SK-N-SH (cell line): ENCODE measurements at regions not wholly inside any gene's neighbourhood (a gene's known extent, or its start where the extent isn't known, plus 50 kb on each side); places are given as distances from the start of the nearest gene placed in this dataset.

Experiments used
- CTCF ChIA-PET: fragments of 300-600, 350-600 bp; formaldehyde crosslinking; extraction: SDS; loops from one replicate; lab custom pipeline; 2021; lab: Yijun Ruan, JAX
- POLR2A ChIA-PET: fragments of 350-600 bp; sonication (Branson Sonifier 250); formaldehyde crosslinking; extraction: SDS; loops from one replicate; lab custom pipeline; 2020; ENCODE audit warnings: antibody characterized with exemption, inconsistent platforms; lab: Yijun Ruan, JAX
- DNase-seq: peaks from one replicate; pipeline ENCODE4 v3.0.0; 2012
- H2AFZ ChIP-seq: fragments of 200-600 bp; sonication (generic); 2 replicates; pipeline ENCODE4 v1.8.1; 2016; ENCODE audit warnings: antibody characterized with exemption, mild to moderate bottlenecking, low read depth
- H3F3A ChIP-seq: fragments of 200-600 bp; sonication (generic); replicated peaks from 2 replicates; pipeline ENCODE3; 2016; ENCODE audit warnings: antibody characterized with exemption, mild to moderate bottlenecking; ENCODE audit not compliant: insufficient read depth
- H3K27ac ChIP-seq, 2 experiments: fragments of 200-500 bp in 1 of 2; fragments of 200-600 bp in 1 of 2; sonication (Bioruptor generic) in 1 of 2; sonication (generic), shearing (Covaris generic) in 1 of 2; 2 replicates each; pipeline versions ENCODE4 v1.5.1 to v1.6.1; 2014 to 2016; ENCODE audit warnings: low read depth in 2 of 2, inconsistent platforms in 1 of 2, low read length in 1 of 2, mild to moderate bottlenecking in 1 of 2, mixed read lengths in 1 of 2
- H3K27me3 ChIP-seq: fragments of 200-600 bp; sonication (generic), shearing (Covaris generic); 2 replicates; pipeline ENCODE4 v1.6.1; 2016; ENCODE audit warnings: mixed run types; ENCODE audit not compliant: insufficient read depth
- H3K36me3 ChIP-seq, 2 experiments: fragments of 200-500 bp in 1 of 2; fragments of 200-600 bp in 1 of 2; sonication (Bioruptor generic) in 1 of 2; sonication (generic) in 1 of 2; replicated peaks in 1 of 2; 2 replicates each; pipeline versions ENCODE3 to v1.5.1; 2014 to 2016; ENCODE audit warnings: low read length in 1 of 2, mild to moderate bottlenecking in 1 of 2; ENCODE audit not compliant: insufficient read depth in 2 of 2, control insufficient read depth in 1 of 2
- H3K4me1 ChIP-seq, 2 experiments: fragments of 200-500 bp in 1 of 2; fragments of 200-600 bp in 1 of 2; sonication (Bioruptor generic) in 1 of 2; sonication (generic), shearing (Covaris generic) in 1 of 2; 2 replicates each; pipeline versions ENCODE4 v1.5.1 to v1.6.1; 2014 to 2016; ENCODE audit warnings: low read depth in 1 of 2, low read length in 1 of 2, mixed run types in 1 of 2; ENCODE audit not compliant: insufficient read depth in 2 of 2, control insufficient read depth in 1 of 2
- H3K4me2 ChIP-seq: fragments of 200-600 bp; sonication (generic), shearing (Covaris generic); 2 replicates; pipeline ENCODE4 v1.6.1; 2017; ENCODE audit warnings: mixed run types
- H3K4me3 ChIP-seq, 2 experiments: fragments of 200-500 bp in 1 of 2; fragments of 200-600 bp in 1 of 2; sonication (Bioruptor generic) in 1 of 2; sonication (generic), shearing (Covaris generic) in 1 of 2; 2 replicates each; pipeline versions ENCODE4 v1.5.1 to v1.8.1; 2014 to 2016; ENCODE audit warnings: low read depth in 2 of 2, inconsistent platforms in 1 of 2, low read length in 1 of 2, mild to moderate bottlenecking in 1 of 2, mixed read lengths in 1 of 2, moderate library complexity in 1 of 2
- H3K79me2 ChIP-seq: fragments of 200-600 bp; sonication (generic); 2 replicates; pipeline ENCODE4 v1.8.1; 2017; ENCODE audit warnings: mild to moderate bottlenecking; ENCODE audit not compliant: insufficient read depth
- H3K9ac ChIP-seq: fragments of 200-600 bp; sonication (generic); 2 replicates; pipeline ENCODE4 v1.6.1; 2017; ENCODE audit warnings: mixed run types
- H3K9me2 ChIP-seq: fragments of 200-600 bp; sonication (generic); 2 replicates; pipeline ENCODE4 v1.6.1; 2017; ENCODE audit warnings: mixed run types
- H3K9me3 ChIP-seq: fragments of 200-600 bp; sonication (generic); 2 replicates; pipeline ENCODE4 v1.6.1; 2017; ENCODE audit warnings: mixed run types, mild to moderate bottlenecking, moderate library complexity
- H4K20me1 ChIP-seq: fragments of 200-600 bp; sonication (generic); 2 replicates; pipeline ENCODE4 v1.6.1; 2017; ENCODE audit warnings: mild to moderate bottlenecking, mixed run types; ENCODE audit not compliant: insufficient read depth
- CHD2 ChIP-seq: fragments of 150-350 bp; IDR thresholded peaks from 2 replicates; pipeline ENCODE4 v1.6.1; 2018; ENCODE audit warnings: low read length; ENCODE audit not compliant: partially characterized antibody
- EP300 ChIP-seq, 2 experiments: IDR thresholded peaks; 2 replicates each; pipeline versions ENCODE4 v1.4.0 to v1.6.1; 2012; ENCODE audit warnings: borderline replicate concordance in 1 of 2, low read depth in 1 of 2, low read length in 1 of 2
- EZH2phosphoT487 ChIP-seq: fragments of 200-600 bp; sonication (generic); IDR thresholded peaks from 2 replicates; pipeline ENCODE4 v1.6.1; 2017; ENCODE audit warnings: low read depth, mixed run types, mild to moderate bottlenecking, antibody characterized with exemption, moderate library complexity, borderline replicate concordance
- FOSL2 ChIP-seq: IDR thresholded peaks from 2 replicates; pipeline ENCODE4 v1.4.0; 2012; ENCODE audit warnings: low read depth, mild to moderate bottlenecking, moderate library complexity, borderline replicate concordance
- IRF3 ChIP-seq: fragments of 150-350 bp; IDR thresholded peaks from 2 replicates; pipeline ENCODE4 v1.6.1; 2016; ENCODE audit warnings: mild to moderate bottlenecking, low read depth, low read length
- RAD21 ChIP-seq: IDR thresholded peaks from 2 replicates; pipeline ENCODE4 v1.6.1; 2012; ENCODE audit warnings: mild to moderate bottlenecking, low read length
- RCOR1 ChIP-seq: fragments of 150-350 bp; IDR thresholded peaks from 2 replicates; pipeline ENCODE4 v1.6.1; 2017; ENCODE audit warnings: antibody characterized with exemption, low read length
- REST ChIP-seq: IDR thresholded peaks from 2 replicates; pipeline ENCODE4 v1.6.1; 2012; ENCODE audit warnings: mild to moderate bottlenecking, low read depth, low read length, moderate library complexity
- RXRA ChIP-seq: IDR thresholded peaks from 2 replicates; pipeline ENCODE4 v1.4.0; 2012; ENCODE audit warnings: low read depth, mild to moderate bottlenecking, borderline replicate concordance
- SIN3A ChIP-seq: IDR thresholded peaks from 2 replicates; pipeline ENCODE4 v1.6.1; 2012; ENCODE audit warnings: low read depth, mild to moderate bottlenecking, low read length, moderate library complexity, borderline replicate concordance
- TEAD4 ChIP-seq: IDR thresholded peaks from 2 replicates; pipeline ENCODE4 v1.4.0; 2012; ENCODE audit warnings: mild to moderate bottlenecking, borderline replicate concordance; ENCODE audit not compliant: insufficient read depth
- WGBS: methylation state at CpG from one replicate; pipeline ENCODE4 v1.1.6; 2017; ENCODE audit warnings: low lambda C conversion rate; 5-methylcytosine and 5-hydroxymethylcytosine counted together

DNA sequence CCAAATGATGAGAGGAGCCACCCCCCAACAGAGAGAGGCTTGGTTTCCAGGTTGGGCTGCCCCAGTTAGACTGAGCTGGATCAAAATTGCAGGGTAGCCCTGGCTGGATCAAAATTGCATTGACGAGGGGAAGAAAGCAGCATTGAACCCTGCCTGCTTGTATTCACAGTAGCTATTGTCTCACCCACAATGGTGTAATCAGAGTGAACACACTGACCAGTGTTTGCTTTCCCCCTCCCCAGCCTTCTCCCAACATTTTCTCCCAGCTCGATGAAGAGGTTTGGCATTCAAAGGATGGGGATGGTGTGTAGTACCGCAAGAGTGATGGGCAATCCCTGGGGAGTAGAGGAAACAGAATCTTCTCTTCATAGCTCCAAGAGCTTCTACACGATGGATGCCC lies 223.8 kb downstream of the ADAMTS9 start:
- ChIA-PET POLR2A (no interaction called here), CTCF (interaction anchor here (0.6 to 3.7 kb wide), 10 partner anchors 11 to 434 kb away, joined by 3 to 23 read pairs (median 4); no protein-coding TSS in a partner anchor)
- no peak for DNase-seq

More for the DNA sequence above, 223.8 kb downstream of the ADAMTS9 start:
- Histone ChIP-seq H3K36me3 (no peaks in the 10 kb centered on the region), H3K27ac (no peak overlapping the region), H3K9me2 (no peaks in the 10 kb centered on the region), H3F3A (peaks cover 12% of the 10 kb centered on the region), H3K4me3 (no peak overlapping the region), H3K9me3 (no peaks in the 10 kb centered on the region), H4K20me1 (no peaks in the 10 kb centered on the region), H3K9ac (no peak overlapping the region), H3K79me2 (no peaks in the 10 kb centered on the region), H3K4me1 (peaks cover 0 to 7% of the 10 kb centered on the region in 2 experiments; a peak in 1 of 4 replicates), H2AFZ (no peak overlapping the region), H3K4me2 (no peak overlapping the region), H3K27me3 (no peaks in the 10 kb centered on the region)
- 82% methylated on average over 4 of the region's 4 CpGs for WGBS
- no peak for TF ChIP-seq IRF3
- no peak for TF ChIP-seq TEAD4
- TF ChIP-seq EZH2phosphoT487, result no peak
- no peak for TF ChIP-seq REST
- no peak for TF ChIP-seq RAD21
- TF ChIP-seq SIN3A, result no peak
- TF ChIP-seq RCOR1, result no peak
- no peak for TF ChIP-seq RXRA
- no peak for TF ChIP-seq FOSL2
- TF ChIP-seq CHD2, result no peak
- TF ChIP-seq EP300 (IDR thresholded peaks at IDR 0.05; ENCODE audit: borderline replicate concordance in 1 of 2, low read depth in 1 of 2, low read length in 1 of 2), result no peak
